GM12878 (cell line): ENCODE measurements at regions not wholly inside any gene's neighbourhood (a gene's known extent, or its start where the extent isn't known, plus 50 kb on each side); places are given as distances from the start of the nearest gene placed in this dataset.

ENCODE experiments used
- ATAC-seq: fragments of 200-7000 bp; cut with Tn5 transposase; 3 replicates; pipeline ENCODE4 v1.9.1; 2020; ENCODE audit warnings: mild to moderate bottlenecking, moderate library complexity
- BruUV-seq: library from RNA; stranded (reverse); fragments of 400-500 nt; replicated peaks from 2 replicates; lab custom pipeline; 2021; lab: Mats Ljungman, UMichigan
- CTCF ChIA-PET: fragments of 300-600 bp; sonication (Branson Sonifier 250); formaldehyde crosslinking; extraction: SDS; loops from one replicate; lab custom pipeline; 2021; ENCODE audit warnings: inconsistent platforms; lab: Yijun Ruan, JAX
- POLR2A ChIA-PET: fragments of 350-600 bp; formaldehyde crosslinking; extraction: SDS; loops from one replicate; lab custom pipeline; 2021; ENCODE audit warnings: inconsistent platforms; lab: Charles Lee
- RAD21 ChIA-PET: fragments of 300-600 bp; sonication (Branson Sonifier 250); formaldehyde crosslinking; loops from one replicate; lab custom pipeline; 2023; ENCODE audit warnings: antibody characterized with exemption; ENCODE audit not compliant: unreplicated experiment; lab: Charles Lee
- SMC1A ChIA-PET: fragments of 300-600 bp; sonication (Branson Sonifier 250); formaldehyde crosslinking; loops from one replicate; lab custom pipeline; 2023; ENCODE audit not compliant: unreplicated experiment, uncharacterized antibody; lab: Charles Lee
- DNase-seq: peaks from one replicate; pipeline ENCODE4 v3.0.0-alpha.2; 2011; ENCODE audit warnings: low read depth, low spot score
- FAIRE-seq: peaks from 3 replicates; lab custom pipeline; 2011; peaks lifted over from hg19 to GRCh38; lab: Jason Lieb, UNC
- H2AFZ ChIP-seq: 2 replicates; pipeline ENCODE4 v1.6.0; 2011; ENCODE audit warnings: low read depth, low read length, control low read depth; ENCODE audit not compliant: control insufficient read depth
- H3K27ac ChIP-seq: 2 replicates; pipeline ENCODE4 v1.5.1; 2011; ENCODE audit warnings: control low read depth; ENCODE audit not compliant: control insufficient read depth, insufficient read depth
- H3K27me3 ChIP-seq, 2 experiments: replicated peaks in 1 of 2; 2 replicates each; pipeline versions ENCODE4 v1.6.0 to v1.6.1; 2011; ENCODE audit warnings: low read length in 1 of 2; ENCODE audit not compliant: control insufficient read depth in 2 of 2, insufficient read depth in 2 of 2
- H3K36me3 ChIP-seq, 2 experiments: 2 replicates each; pipeline ENCODE4 v1.5.1; 2011; ENCODE audit warnings: low read length in 1 of 2; ENCODE audit not compliant: control insufficient read depth in 2 of 2, insufficient read depth in 2 of 2
- H3K4me1 ChIP-seq: 2 replicates; pipeline ENCODE4 v1.6.1; 2011; ENCODE audit warnings: mild to moderate bottlenecking, low read length, moderate library complexity, mixed read lengths; ENCODE audit not compliant: control insufficient read depth, insufficient read depth
- H3K4me2 ChIP-seq: 2 replicates; pipeline ENCODE4 v1.6.0; 2011; ENCODE audit warnings: control low read depth; ENCODE audit not compliant: control insufficient read depth, insufficient read depth
- H3K4me3 ChIP-seq: fragments of 200-600 bp; sonication (generic); 2 replicates; pipeline ENCODE4 v1.5.1; 2016
- H3K79me2 ChIP-seq: 2 replicates; pipeline ENCODE4 v1.6.0; 2011; ENCODE audit warnings: low read length; ENCODE audit not compliant: control insufficient read depth, insufficient read depth
- H3K9ac ChIP-seq: 2 replicates; pipeline ENCODE4 v1.8.0; 2011; ENCODE audit warnings: low read length, control low read depth, mixed read lengths; ENCODE audit not compliant: control insufficient read depth, insufficient read depth
- H3K9me3 ChIP-seq: replicated peaks from 3 replicates; pipeline ENCODE4 v1.5.1; 2011; ENCODE audit warnings: mild to moderate bottlenecking, low read length; ENCODE audit not compliant: control insufficient read depth, insufficient read depth
- H4K20me1 ChIP-seq: 2 replicates; pipeline ENCODE4 v1.6.0; 2011; ENCODE audit not compliant: control insufficient read depth, insufficient read depth
- BCL3 ChIP-seq: IDR thresholded peaks from 2 replicates; pipeline ENCODE4 v1.6.1; 2011; ENCODE audit warnings: borderline replicate concordance, low read depth, mild to moderate bottlenecking, moderate library complexity, low read length; ENCODE audit not compliant: insufficient read depth, poor library complexity, severe bottlenecking
- E4F1 ChIP-seq: fragments of 450-650 bp; IDR thresholded peaks from 2 replicates; pipeline ENCODE4 v1.6.1; 2018; ENCODE audit warnings: borderline replicate concordance, mild to moderate bottlenecking; ENCODE audit not compliant: partially characterized antibody
- PAX8 ChIP-seq: fragments of 450-650 bp; IDR thresholded peaks from 2 replicates; pipeline ENCODE4 v1.6.1; 2017; ENCODE audit warnings: mild to moderate bottlenecking, moderate library complexity
- PKNOX1 ChIP-seq: fragments of 450-650 bp; IDR thresholded peaks from 2 replicates; pipeline ENCODE4 v1.6.1; 2016; ENCODE audit warnings: mild to moderate bottlenecking
- POU2F2 ChIP-seq: IDR thresholded peaks from 3 replicates; pipeline ENCODE4 v1.6.1; 2011; ENCODE audit warnings: low read depth, mild to moderate bottlenecking, low read length, borderline replicate concordance
- SPI1 ChIP-seq: IDR thresholded peaks from 2 replicates; pipeline ENCODE4 v1.6.1; 2011; ENCODE audit warnings: low read depth, mild to moderate bottlenecking, low read length, moderate library complexity, borderline replicate concordance; ENCODE audit not compliant: insufficient read depth
- SUZ12 ChIP-seq: fragments of 200-600 bp; sonication (generic); IDR thresholded peaks from one replicate; pipeline ENCODE4 v1.6.1; 2018; ENCODE audit warnings: antibody characterized with exemption, mild to moderate bottlenecking; ENCODE audit not compliant: unreplicated experiment
- ZNF207 ChIP-seq: fragments of 450-650 bp; IDR thresholded peaks from 2 replicates; pipeline ENCODE4 v1.6.1; 2014; ENCODE audit warnings: antibody characterized with exemption, mild to moderate bottlenecking, borderline replicate concordance
- WGBS: methylation state at CpG from one replicate; pipeline ENCODE4 v1.1.6; 2016; ENCODE audit warnings: low lambda C conversion rate; ENCODE audit not compliant: insufficient replicate concordance, insufficient coverage; ENCODE audit errors: missing lambda C conversion rate; 5-methylcytosine and 5-hydroxymethylcytosine counted together
- in situ Hi-C: fragments of 300-500 bp; cut with MboI; formaldehyde crosslinking; loops from 9 replicates; pipeline ENCODE4 v1.14.3; 2018; ENCODE audit warnings: mixed read lengths
- intact Hi-C: fragments of 100-400 bp; cut with micrococcal nuclease; formaldehyde crosslinking; loops from one replicate; pipeline ENCODE4 v1.14.2; 2022; ENCODE audit not compliant: unreplicated experiment

- ChIA-PET RAD21 (interaction anchor here (0.6 to 0.7 kb wide), 2 partner anchors 23 to 515 kb away, joined by 3 read pairs; no protein-coding TSS in a partner anchor), POLR2A (interaction anchor here (0.6 kb wide), 1 partner anchor 215 kb away, joined by 3 read pairs; no protein-coding TSS in a partner anchor), CTCF (interaction anchor here (0.5 to 1.7 kb wide), 3 partner anchors 12 to 516 kb away, joined by 3 to 5 read pairs (median 4); no protein-coding TSS in a partner anchor)
- DNase-seq (no peak), ATAC-seq (no peak), FAIRE-seq (no peak)
- Histone ChIP-seq H3K4me2 (no peak overlapping the region), H3K27ac (no peak overlapping the region), H2AFZ (no peak overlapping the region), H4K20me1 (no peaks in the 10 kb centered on the region)
- BruUV-seq = no TSS peak
- TF ChIP-seq SPI1 = no peak
- no peak for TF ChIP-seq ZNF207
- no peak for TF ChIP-seq PKNOX1
- TF ChIP-seq SUZ12 = no peak
- no peak for TF ChIP-seq E4F1
- TF ChIP-seq POU2F2 = no peak
- TF ChIP-seq BCL3 = no peak
- no peak for TF ChIP-seq PAX8
- TF ChIP-seq, all 136 proteins: peak for 0
- SMC1A ChIA-PET = interaction anchor here (0.9 to 1.2 kb wide), 4 partner anchors 14 to 500 kb away, joined by 3 to 4 read pairs (median 4); no protein-coding TSS in a partner anchor
- Histone ChIP-seq H3K36me3 (no peaks in the 10 kb centered on the region), H3K4me3 (no peak overlapping the region), H3K9me3 (peaks cover 3% of the 10 kb centered on the region; the same call in 2 of the 3 replicates), H3K4me1 (no peaks in the 10 kb centered on the region), H3K9ac (no peak overlapping the region), H3K27me3 (peaks cover 1 to 10% of the 10 kb centered on the region in 2 experiments; a peak in 3 of 4 replicates), H3K79me2 (no peaks in the 10 kb centered on the region)
- WGBS = 67% methylated on average over 3 of the region's 3 CpGs
- in situ Hi-C loops (no loop called here), intact Hi-C loops (no loop called here)
These were observed 130.9 kb downstream of the MAP3K7 start for GRCh38 chr6:90456001-90456400.
